NCI-H1048 (cell line): ENCODE measurements at regions not wholly inside any gene's neighbourhood (a gene's known extent, or its start where the extent isn't known, plus 50 kb on each side); places are given as distances from the start of the nearest gene placed in this dataset.
"Not testable (repeated sequence)": the region's sequence is repeated elsewhere in the genome, so short reads cannot be mapped to it uniquely, and the experiment has no call there.

Experiments used
- DNase-seq: peaks from one replicate; lab custom pipeline; 2025; lab: John Stamatoyannopoulos, UW

DNA sequence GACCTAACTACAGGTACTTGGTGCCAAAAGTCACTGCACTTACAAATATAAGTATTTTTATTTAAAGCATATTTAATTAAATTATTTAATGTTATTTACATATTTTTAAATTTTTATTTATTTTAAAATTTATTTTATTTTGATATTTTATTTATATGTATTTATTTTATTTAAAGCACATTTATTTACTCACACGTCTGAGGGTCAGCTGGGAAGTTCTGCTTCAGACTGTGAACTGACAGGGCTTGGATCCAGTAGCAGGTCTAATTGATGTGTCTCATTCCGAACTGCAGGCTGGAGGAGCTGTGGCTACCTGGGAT is 392.5 kb downstream of the GBA3 start:
- DNase-seq: no peak

DNA sequence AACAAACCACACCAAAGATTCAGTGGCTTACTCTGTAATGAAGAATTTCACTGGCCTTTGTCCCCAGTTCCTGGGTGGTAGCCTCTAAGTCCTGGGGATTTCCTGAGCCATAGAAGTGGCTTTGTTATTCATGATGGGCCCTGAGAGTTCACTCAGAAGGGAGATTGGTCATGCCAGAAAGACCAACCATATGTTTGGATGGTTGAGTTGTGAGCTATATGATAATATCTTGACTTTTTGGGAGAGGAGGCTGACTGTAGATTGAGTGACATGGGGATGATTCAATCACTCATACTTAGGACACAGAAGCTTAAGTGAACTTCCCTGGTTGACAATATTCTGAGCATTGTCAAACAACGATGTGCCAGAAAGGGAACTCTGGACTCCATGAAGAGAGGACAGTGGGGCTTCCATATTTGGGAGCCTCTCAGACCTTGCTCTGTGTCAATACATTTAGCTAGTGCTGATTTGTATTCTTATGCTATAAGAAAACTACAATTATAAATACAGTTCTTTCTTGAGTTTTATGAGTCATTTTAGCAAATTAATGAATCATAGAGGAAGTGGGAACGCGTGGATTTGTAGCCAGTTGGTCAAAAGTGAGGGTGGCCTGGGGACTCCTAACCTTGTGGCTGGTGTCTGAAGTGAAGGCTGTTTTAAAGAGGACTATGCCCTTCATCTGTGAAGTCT is 392.0 kb downstream of the GBA3 start:
- no peak for DNase-seq

DNA sequence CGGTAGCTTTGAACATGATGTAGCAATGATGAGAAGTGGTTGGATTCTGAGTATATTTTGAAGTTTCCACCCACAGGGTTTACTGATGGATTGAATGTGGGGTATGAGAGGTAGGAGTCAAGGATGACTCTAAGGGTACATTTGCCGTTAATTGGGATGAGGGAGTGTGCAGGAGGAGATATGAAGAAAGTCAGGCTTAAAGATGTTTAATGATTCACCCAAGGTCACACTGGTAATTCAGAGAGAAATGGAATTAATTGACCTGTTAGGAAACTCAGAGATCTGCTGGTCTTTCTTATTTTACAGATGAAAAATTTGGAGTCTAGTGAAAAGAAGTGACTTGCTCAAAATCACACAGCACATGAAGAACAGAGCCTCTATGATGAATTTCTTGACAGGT is 390.7 kb downstream of the GBA3 start:
- DNase-seq: no peak

DNA sequence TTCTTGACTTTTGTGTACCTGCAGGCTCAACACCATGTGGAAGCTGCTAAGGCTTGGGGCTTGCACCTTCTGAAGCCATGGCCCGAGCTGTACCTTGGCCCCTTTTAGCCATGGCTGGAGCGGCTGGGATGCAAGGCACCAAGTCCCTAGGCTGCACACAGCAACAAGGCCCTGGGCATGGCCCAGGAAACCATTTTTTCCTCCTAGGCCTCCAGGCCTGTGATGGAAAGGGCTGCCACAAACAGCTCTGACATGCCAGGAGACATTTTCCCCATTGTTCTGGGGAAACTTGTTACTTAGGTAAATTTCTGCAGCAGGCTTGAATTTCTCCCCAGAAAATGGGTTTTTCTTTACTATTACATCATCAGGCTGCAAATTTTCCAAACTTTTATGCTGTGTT is 387.4 kb downstream of the GBA3 start:
- not testable (repeated sequence) for DNase-seq

DNA sequence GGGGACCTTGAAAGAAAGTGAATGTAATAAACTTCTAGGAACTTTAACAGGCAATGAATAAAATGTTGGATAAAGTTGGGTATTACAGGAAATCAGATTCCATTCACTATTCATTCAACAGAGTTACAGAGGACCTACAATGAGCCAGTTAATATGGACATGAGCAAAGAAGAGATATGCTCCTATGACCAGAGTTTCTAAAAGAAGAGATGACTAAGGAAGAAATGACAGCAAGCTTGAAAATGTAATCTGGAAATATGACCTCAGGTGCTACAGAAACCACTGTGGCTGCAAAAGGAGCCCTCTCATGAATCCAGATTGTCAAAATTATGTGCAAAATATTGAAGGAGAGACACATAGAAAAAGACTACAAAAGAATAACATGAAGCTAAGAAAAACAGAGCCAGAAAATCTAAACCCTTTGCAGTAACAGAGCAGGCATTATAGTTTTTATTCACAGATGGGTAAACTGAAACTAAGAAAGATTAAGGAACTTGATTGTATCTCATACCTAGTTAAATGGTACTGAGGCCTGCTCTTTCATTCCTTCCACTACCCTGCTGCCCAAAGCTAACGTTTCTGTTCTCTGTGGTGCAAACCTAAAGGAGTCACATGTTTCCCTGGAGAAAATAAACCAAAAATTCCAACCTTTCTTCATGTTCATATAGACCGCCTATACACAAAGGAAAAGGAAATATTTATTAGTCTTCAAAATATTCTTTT is 378.3 kb downstream of the GBA3 start:
- DNase-seq: no peak

DNA sequence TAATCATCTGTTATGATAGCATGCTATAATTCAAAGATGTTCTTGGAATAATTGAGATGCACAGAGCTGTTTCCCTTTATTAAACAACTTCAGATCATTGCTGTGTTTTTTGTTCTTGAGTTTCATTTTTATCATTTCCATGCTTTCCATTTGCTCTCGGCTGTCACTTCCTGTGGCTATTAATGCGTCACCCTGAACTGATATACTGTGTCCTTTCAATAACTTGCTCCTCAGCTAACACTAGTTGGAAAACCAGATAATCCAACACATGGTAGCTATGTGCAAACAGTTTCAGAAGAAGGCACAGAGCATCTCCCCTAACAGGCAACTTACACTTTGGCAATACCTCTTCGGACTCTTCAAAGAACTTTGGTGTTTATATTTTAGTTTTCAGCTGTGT is 376.0 kb downstream of the GBA3 start:
- DNase-seq: no peak

DNA sequence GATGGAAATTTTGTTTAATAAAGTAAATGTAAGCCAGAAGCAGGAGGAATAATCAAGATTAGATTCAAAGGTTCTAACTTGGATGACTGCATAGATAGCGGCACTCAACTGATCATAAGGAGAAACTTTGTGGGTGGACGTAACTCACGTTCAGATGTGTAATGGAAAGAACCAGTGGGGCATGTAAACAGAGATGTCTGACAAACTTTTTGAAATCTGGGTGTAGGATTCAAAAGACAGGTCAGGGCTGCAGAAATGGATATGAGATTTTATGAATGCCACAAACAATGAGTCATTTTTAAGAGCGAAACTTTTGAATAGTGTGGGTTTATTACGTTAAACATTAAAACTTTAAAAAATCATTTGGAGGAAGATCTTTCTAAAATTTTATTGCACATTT is 375.6 kb downstream of the GBA3 start:
- DNase-seq: no peak

DNA sequence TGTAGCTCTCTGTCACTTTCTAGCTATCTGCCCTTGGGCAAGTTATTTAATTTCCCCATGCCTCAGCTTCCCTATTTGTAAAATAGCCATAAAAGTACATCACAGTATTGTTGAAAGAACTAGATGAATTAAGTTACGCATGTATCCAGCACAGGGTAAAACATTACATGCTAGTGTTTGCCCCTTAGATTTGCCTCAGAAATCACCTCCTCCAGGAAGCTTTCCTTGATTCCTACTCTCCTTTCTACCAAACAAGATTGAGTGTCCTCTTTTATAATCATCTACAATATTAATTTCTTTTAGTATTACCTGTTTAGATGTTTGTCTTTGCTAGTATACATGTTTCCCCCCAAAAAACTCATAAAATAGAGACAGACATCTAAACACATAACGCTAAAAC is 369.5 kb downstream of the GBA3 start:
- DNase-seq: no peak

DNA sequence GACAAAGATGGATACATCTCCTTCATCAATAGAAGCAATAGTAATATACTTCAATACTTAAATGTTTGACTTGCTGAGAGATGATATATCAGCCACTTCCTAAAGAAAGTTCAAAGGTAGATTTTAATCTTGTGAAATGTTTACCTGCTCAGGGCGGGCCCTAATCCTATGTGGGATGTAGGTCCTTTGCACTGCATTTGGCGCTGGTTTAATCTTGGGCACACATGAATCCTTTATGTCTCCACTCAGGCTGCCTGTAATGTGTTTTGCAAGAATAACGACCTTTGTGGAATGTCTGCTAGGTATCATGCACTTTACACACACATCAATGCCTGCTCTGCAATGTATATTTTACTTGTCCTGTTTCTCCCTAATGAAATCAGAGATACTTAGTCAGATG is 368.7 kb downstream of the GBA3 start:
- no peak for DNase-seq

DNA sequence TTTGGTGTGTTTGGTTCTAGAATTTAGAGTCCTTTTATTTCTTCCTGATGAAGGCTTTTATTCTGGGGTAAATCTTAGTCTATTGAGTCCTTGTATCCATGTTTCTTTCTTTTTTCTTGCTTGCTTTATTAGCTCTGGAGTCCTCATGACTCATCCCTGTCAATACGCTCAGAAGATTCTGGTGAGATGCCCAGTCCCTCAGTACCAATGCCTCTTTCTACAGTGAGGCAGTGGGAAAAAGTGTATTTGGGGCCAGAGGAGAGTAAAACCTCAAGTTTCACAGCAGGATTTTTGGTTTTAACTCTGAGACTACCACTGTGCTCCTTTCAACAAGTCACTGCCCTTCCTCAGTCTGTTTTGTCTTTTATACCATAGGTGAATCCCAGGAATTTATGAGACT is 368.0 kb downstream of the GBA3 start:
- no peak for DNase-seq

DNA sequence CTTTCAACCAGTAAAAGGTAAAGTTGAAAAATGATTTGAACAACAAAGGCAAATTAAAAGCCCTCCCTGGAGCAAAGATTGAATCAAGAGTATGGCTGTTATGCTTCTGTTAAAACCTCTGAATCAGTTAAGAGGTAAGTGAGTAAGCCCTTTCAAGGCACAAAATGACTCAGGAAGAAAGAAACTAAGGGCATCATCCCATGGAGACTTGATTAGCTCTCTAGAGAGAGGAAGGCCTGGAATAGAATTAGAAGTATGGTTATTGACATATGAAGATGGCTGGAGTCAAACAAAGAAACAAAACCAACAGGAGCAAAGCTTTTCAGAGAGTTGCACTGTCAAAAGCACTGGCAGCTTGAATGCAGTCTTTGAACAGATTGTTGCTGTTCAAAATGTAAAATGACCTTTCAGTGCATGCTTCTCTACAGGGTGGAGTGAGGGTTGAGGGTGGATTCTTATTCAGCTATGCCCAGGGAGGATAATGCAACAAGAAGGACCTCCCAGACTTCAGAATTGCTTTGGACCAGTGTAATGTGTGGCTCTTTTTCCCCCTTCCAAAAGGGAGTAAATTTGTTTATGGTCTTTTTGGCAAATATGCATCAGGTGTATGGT is 365.5 kb downstream of the GBA3 start:
- DNase-seq: no peak

DNA sequence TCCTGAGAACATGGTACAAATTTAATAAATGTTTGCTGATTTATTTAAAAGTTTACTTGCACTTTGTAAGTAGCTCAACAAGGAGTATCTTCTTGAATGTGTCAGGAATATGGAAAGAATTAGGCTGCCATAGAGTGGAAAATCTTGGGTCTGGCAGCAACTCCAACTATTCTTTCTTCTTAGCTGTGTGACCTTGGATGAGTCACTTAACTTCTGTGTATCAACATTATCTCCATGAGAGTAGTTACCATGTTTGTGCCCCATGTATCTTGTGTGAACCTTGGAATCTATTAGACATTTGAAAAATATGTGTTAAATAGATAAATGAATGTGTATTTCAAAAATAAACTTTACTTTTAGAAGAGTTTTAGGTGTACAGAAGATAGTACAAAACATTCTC is 348.8 kb downstream of the GBA3 start:
- DNase-seq: no peak

DNA sequence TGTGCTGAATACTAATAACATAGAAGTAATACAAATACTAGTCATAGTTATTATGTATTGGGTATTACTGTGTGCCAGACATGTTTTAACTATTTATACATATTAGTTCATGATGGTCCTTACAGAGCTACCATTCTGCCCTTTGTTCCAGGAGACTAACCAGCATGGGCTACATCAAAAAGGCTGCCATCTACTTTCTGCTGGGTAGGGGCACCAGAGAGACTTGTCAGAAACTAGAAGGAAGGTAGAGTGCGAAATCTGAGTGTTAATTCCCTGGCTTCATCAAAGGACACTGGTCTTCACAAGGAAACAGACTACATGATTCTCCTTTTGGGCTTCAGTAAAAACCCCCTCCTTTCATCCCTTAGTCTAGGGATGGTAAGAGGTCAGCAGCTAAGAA is 347.8 kb downstream of the GBA3 start:
- no peak for DNase-seq

DNA sequence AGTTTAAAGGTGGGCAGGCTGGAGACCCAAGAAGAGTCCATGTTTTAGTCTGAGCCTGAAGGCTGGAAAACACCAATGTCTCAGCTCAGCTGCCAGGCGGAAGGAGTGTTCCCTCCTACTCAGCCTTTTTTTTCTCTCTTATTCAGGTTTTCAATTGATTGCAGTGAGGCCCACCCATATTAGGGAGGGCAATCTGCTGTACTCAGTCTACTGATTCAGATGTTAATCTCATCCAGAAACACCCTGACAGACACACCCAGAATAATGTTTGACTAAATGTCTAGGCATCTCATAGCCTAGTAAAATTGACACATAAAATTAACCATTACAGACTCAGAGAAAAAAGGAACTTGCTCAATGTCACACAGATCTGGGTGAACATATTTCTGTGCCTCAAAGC is 347.1 kb downstream of the GBA3 start:
- DNase-seq: no peak

DNA sequence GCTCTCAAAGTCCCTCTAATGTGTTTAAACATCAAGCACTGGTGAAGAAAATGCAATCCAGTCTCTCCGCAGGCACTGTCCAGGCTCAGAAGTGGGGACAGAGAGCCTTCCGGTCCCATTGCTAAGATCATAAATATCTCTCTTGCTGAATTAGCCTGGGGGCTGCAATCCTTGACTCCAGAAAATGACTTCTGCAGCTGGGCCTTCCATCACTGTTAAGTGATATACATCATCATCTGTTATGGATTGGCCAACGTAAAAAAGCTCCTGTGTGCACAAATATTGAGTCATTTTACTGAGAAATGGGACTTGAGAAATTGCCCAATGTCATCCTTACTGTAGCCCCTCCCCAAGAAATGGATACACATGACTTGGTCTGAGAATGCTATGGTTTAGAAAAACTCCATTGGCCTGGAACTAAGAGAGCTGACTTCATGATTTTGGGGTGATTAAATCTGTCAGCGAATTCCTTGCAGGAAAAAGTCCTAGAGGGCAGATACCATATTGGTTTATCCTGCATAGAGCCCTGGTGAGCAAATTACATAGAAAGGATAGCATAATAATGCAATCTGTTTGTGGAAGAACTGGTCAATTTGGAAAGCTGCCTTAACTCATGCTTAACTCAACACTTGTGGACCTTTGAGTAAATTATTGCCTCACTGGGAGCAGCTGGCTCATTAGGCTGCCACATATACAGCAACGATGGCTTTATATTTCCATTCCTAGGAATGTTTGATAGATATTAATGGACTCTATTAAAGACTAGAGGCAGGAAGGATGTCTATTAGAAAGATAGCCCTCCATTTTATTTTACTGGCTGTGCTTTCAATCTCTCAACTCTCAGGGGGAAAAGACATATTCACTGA is 346.1 kb downstream of the GBA3 start:
- DNase-seq: no peak

DNA sequence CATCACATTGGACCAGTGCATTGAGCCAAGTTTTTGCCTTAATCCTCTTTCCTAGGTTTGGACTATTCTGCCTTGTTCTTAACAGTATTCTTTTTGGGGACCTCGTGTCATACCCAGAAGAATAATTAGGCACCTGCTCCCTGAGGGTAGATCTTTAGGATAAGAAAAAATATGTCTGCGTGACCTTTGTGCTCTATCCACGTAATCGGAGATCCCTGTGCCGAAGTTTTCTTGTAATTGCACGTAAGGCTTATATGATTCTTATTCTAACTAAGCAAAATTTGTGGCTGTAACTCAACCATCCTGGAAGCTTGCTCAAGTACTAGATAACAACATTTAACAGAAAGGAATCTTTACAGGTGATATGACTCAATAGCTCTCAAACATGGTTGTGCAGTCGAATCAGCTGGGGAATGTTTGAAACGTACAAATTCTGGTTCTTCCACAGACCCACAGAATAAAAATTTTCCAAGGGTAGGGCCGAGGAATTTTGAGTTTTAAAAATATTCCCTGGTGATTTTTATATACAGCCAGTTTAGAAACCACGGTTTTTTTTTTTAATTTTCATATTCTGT is 344.3 kb downstream of the GBA3 start:
- DNase-seq: no peak

DNA sequence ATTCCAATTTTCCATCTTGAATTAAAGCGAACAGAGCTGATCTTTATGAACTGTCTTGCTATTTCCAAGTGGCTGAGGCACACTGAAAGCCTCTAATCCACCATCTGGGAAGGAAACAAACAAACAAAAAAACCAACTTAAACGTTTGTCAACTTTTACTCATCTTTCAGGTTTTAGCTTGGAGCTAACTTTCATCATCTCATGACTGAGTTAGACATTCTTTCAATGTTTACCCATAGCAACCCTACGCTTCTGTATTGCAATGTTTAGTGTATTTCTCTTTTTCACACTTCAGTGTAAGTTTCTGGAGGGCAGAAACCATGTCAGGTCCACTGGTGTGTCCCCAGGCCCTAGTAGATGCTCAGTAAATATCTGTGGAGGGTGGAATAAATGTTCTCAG is 343.8 kb downstream of the GBA3 start:
- DNase-seq: no peak

DNA sequence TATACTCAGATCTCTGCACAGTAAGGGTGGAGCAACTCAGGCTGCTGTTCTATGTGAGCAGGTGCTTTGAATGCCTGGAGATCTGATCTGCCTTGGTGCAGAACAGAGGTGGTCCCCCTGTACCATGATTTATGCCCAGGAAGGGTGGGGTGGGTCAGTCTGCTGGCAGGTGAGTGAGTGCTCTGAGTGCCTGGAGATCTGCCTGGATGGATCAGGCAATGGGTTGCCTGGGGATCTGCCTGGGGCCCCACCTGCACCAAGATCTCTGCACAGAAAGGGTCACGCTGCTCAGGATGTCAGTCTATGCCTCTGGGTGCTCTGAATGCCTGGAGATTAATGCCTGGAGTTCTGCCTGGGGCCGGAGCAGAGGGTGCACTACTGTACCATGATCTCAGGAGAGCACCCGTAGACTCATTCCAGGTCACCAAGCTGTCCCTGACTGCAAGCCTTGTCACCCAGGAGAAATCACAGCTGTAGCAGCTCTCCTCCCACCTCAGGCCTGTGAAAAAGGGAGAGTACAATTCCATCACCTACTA is 342.9 kb downstream of the GBA3 start:
- no peak for DNase-seq

DNA sequence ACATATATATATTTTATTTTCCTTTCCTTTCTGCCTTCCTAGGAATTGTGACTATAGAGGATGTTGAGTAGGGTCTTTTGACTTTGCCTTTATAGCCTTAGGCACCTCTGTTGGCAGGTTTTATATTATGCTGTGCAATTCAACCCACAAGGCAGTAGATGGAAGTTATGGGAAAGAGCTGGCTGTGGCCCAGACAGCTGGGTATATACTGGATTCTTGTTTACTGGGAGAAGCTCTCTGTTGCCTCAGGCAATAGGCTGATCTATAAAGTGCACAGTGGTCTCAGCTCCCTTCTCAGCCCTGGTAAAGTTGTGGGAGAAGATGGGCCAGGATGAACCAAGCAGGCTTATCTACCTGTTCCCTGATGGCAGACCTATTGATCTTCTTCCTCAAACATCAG is 342.0 kb downstream of the GBA3 start:
- DNase-seq: no peak

DNA sequence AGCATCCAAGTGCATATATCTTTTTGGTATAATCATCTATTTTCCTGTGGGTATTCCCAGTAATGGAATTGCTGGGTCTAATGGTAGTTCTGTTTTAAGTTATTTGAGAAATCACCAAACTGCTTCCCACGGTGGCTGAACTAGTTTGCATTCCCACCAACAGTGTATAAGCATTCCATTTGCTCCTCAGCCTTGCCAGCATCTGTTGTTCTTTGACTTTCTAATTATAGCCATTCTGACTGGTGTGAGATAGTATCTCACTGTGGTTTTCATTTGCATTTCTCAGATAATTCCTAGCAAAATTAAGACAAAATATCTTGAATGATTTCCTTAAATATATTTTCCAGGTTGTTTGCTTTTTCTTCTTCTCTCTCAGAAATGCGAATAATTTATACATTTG is 341.1 kb downstream of the GBA3 start:
- no peak for DNase-seq

DNA sequence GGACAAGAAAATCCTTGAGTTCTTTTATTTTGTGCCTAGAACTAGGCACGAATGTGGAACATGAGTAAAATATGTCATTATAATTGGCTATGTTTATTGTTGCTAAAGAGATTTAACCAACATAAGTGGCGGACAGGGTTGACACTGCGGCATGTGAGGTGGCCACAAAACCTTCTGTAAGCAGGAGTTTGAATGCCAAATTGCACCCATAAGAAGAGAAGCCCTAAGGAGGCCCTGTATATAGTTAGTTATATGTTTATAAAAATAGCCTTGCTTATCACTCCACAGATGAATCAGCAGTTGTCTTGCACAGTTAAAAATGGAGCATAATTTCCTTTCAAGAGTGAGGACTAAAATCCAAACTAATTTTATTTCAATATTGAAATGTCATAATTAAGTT is 336.1 kb downstream of the GBA3 start:
- DNase-seq: no peak

DNA sequence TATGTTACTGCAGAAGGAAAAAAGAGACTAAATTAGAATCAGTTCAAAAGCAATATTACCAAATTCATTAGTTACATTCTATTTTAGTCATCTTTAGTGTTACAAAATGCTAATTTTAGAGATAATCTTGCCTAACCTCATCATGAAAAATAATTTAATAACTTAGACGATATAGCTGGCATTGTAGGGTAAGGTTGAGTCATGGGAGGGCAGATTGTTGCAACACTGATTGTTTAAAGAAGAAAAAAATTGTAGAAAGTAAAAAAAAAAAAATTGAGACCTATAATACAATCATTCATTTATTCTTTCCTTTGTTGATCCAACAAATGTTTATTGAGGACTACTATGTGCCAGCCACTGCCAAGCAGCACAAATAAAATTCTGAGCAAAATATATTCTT is 330.9 kb downstream of the GBA3 start:
- no peak for DNase-seq
